ENCODE measurements at regions not wholly inside any gene's neighbourhood (a gene's known extent, or its start where the extent isn't known, plus 50 kb on each side); places are given as distances from the start of the nearest gene placed in this dataset.

DNA sequence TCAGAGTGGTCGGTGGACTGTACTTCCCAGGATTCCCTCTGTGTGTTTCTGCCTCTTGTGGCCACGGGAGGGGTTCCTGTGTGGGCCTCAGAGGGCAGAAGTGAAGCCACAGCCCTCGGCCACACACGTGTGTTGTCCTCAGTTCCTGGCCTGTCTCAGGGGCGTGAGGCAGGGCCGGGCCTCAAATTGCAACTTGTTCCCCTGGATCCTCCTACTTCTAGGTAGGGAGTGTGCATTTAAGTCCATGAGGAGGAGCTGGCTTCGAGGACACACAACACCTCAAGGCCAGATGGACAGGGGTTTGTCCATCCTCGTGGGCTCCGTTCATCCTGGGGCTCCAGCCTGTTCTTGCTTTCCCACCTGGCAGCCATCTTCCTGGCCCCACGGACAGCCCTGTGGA, 573.0 kb downstream of the TBC1D22A start:
- no peaks in the 10 kb centered on the region for H3K27me3 ChIP-seq (ENCODE audit: insufficient read depth, low read length)
- no peaks in the 10 kb centered on the region for H3K4me1 ChIP-seq (ENCODE audit: insufficient read depth, low read length)
- no peak overlapping the region for H3K4me3 ChIP-seq (ENCODE audit: low read length)
- no peaks in the 10 kb centered on the region for H3K9me3 ChIP-seq (ENCODE audit: low read depth, low read length)

GRCh38 chr22:47334601-47335000, 572.2 kb downstream of the TBC1D22A start:
- Histone ChIP-seq H3K9me3 (ENCODE audit: low read depth, low read length) (no peaks in the 10 kb centered on the region), H3K4me1 (ENCODE audit: insufficient read depth, low read length) (no peaks in the 10 kb centered on the region), H3K27me3 (ENCODE audit: insufficient read depth, low read length) (no peaks in the 10 kb centered on the region), H3K4me3 (ENCODE audit: low read length) (no peak overlapping the region)

- H3K4me1 ChIP-seq (ENCODE audit: insufficient read depth, low read length), result no peaks in the 10 kb centered on the region
- H3K4me3 ChIP-seq (ENCODE audit: low read length), result no peak overlapping the region
- H3K9me3 ChIP-seq (ENCODE audit: low read depth, low read length), result no peaks in the 10 kb centered on the region
- H3K27me3 ChIP-seq (ENCODE audit: insufficient read depth, low read length), result no peaks in the 10 kb centered on the region
These were observed 571.2 kb downstream of the TBC1D22A start for GRCh38 chr22:47333625-47334024.

- Histone ChIP-seq H3K4me3 (ENCODE audit: low read length) (no peak overlapping the region), H3K9me3 (ENCODE audit: low read depth, low read length) (no peaks in the 10 kb centered on the region), H3K4me1 (ENCODE audit: insufficient read depth, low read length) (no peaks in the 10 kb centered on the region)
These were observed 570.0 kb downstream of the TBC1D22A start for GRCh38 chr22:47332246-47332980.

GRCh38 chr22:47331750-47332149, 569.3 kb downstream of the TBC1D22A start:
- Histone ChIP-seq H3K4me1 (ENCODE audit: insufficient read depth, low read length) (no peaks in the 10 kb centered on the region), H3K27me3 (ENCODE audit: insufficient read depth, low read length) (no peaks in the 10 kb centered on the region), H3K9me3 (ENCODE audit: low read depth, low read length) (no peaks in the 10 kb centered on the region), H3K4me3 (ENCODE audit: low read length) (no peak overlapping the region)

More at GRCh38 chr22:47332246-47332980, 570.0 kb downstream of the TBC1D22A start:
- no peaks in the 10 kb centered on the region for H3K27me3 ChIP-seq (ENCODE audit: insufficient read depth, low read length)

- no peaks in the 10 kb centered on the region for H3K27me3 ChIP-seq (ENCODE audit: insufficient read depth, low read length)
- no peak overlapping the region for H3K4me3 ChIP-seq (ENCODE audit: low read length)
- no peaks in the 10 kb centered on the region for H3K9me3 ChIP-seq (ENCODE audit: low read depth, low read length)
- H3K4me1 ChIP-seq (ENCODE audit: insufficient read depth, low read length), result no peaks in the 10 kb centered on the region
These were observed 567.5 kb downstream of the TBC1D22A start for GRCh38 chr22:47329727-47330650.

GRCh38 chr22:47328550-47329243, 566.2 kb downstream of the TBC1D22A start:
- Histone ChIP-seq H3K9me3 (ENCODE audit: low read depth, low read length) (no peaks in the 10 kb centered on the region), H3K4me1 (ENCODE audit: insufficient read depth, low read length) (no peaks in the 10 kb centered on the region), H3K27me3 (ENCODE audit: insufficient read depth, low read length) (no peaks in the 10 kb centered on the region), H3K4me3 (ENCODE audit: low read length) (no peak overlapping the region)

DNA sequence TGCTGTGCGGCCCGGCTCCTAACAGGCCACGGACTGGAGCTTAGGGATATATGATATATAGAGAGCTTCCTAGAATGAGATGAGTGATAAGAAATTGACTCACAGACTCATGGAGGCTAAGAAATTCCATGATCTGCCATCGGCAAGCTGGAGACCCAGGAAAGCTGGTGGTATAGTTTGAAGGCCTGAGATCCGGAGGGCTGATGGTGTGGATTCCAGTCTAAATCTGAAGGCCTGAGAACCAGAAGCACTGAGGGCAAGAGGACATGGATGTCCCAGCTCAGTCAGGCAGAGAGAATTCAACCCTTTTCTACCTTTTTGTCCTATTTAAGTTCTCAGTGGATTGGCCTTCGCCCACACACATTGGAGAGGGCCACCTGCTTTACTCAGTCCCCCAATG, 564.8 kb downstream of the TBC1D22A start:
- H3K9me3 ChIP-seq (ENCODE audit: low read depth, low read length), result no peaks in the 10 kb centered on the region
- no peak overlapping the region for H3K4me3 ChIP-seq (ENCODE audit: low read length)
- H3K27me3 ChIP-seq (ENCODE audit: insufficient read depth, low read length), result no peaks in the 10 kb centered on the region
- H3K4me1 ChIP-seq (ENCODE audit: insufficient read depth, low read length), result no peaks in the 10 kb centered on the region

- H3K9me3 ChIP-seq (ENCODE audit: low read depth, low read length), result peaks cover 6% of the 10 kb centered on the region
- H3K4me1 ChIP-seq (ENCODE audit: insufficient read depth, low read length), result no peaks in the 10 kb centered on the region
- H3K4me3 ChIP-seq (ENCODE audit: low read length), result no peak overlapping the region
- no peaks in the 10 kb centered on the region for H3K27me3 ChIP-seq (ENCODE audit: insufficient read depth, low read length)
These were observed 562.8 kb downstream of the TBC1D22A start for GRCh38 chr22:47325249-47325648.

DNA sequence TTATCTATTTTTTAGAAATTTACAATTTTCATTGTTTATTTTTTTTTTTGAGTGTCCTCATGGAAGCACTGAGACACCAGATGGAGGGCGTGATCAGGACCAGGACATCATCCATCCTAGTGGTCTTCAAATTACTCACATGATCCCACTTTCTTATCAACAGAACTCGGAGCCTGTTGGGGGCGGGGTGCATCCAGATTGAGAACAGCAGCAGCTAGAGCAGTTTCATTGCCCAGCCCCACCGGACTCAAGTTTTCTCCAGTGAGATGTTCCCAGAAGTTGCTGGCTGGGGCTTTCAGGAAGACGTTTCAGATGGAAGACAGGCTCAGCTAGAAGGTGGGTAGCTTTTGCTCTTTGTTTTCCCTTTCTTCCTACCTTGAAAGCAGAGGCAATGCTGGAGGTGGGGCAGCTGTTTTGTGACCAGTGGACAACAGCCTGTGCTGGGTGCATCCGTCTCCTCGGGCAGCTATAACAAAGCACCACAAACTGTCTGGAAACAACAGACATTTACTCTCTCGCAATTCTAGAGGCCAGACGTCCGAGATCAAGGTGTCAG, 562.1 kb downstream of the TBC1D22A start:
- H3K4me1 ChIP-seq (ENCODE audit: insufficient read depth, low read length), result no peaks in the 10 kb centered on the region
- no peaks in the 10 kb centered on the region for H3K27me3 ChIP-seq (ENCODE audit: insufficient read depth, low read length)
- no peak overlapping the region for H3K4me3 ChIP-seq (ENCODE audit: low read length)
- H3K9me3 ChIP-seq (ENCODE audit: low read depth, low read length), result peaks cover 6% of the 10 kb centered on the region

DNA sequence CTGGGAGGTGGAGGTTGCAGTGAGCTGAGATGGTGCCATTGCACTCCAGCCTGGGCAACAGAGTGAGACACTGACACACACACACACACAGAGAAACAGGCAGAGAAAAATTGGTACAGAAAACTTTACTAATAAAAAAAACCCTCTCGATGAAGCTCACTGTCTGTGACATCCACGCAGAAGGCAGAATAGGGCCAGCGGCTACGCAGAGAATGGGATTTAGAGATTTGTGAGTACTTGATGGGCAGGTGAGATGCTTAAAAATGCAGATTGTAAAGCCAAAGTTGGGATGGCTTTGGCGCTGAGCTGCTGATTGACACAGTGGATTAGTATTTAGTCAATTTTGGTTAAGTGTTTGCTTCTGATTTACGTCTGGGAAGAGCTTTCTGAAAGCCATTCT, 561.1 kb downstream of the TBC1D22A start:
- peaks cover 2% of the 10 kb centered on the region for H3K27me3 ChIP-seq (ENCODE audit: insufficient read depth, low read length)
- no peaks in the 10 kb centered on the region for H3K4me1 ChIP-seq (ENCODE audit: insufficient read depth, low read length)
- H3K9me3 ChIP-seq (ENCODE audit: low read depth, low read length), result peaks cover 6% of the 10 kb centered on the region
- H3K4me3 ChIP-seq (ENCODE audit: low read length), result no peak overlapping the region

DNA sequence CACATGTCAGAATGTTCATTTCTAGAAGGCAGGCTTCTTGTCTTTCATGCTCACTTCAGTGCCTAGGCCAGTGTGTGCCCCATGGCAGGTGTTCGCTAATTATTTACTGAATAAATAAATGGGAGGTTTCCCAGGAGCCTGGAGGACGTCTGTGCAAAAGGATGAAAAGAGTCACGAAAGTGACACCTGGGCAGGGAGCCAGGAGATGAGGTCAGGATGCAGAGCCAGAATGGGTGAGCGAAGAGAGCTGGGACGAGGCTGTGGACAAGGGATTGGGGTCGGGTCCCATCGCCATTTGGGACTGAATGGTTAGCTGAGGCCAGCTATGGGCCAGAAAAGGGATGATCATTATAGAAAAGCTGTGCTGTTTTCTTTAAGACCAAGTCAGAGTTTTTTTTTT, 560.4 kb downstream of the TBC1D22A start:
- no peaks in the 10 kb centered on the region for H3K4me1 ChIP-seq (ENCODE audit: insufficient read depth, low read length)
- no peak overlapping the region for H3K4me3 ChIP-seq (ENCODE audit: low read length)
- H3K27me3 ChIP-seq (ENCODE audit: insufficient read depth, low read length), result peaks cover 2% of the 10 kb centered on the region
- peaks cover 6% of the 10 kb centered on the region for H3K9me3 ChIP-seq (ENCODE audit: low read depth, low read length)

- Histone ChIP-seq H3K4me3 (ENCODE audit: low read length) (no peak overlapping the region), H3K27me3 (ENCODE audit: insufficient read depth, low read length) (peaks cover 2% of the 10 kb centered on the region), H3K4me1 (ENCODE audit: insufficient read depth, low read length) (no peaks in the 10 kb centered on the region), H3K9me3 (ENCODE audit: low read depth, low read length) (peaks cover 6% of the 10 kb centered on the region)
These were observed 558.1 kb downstream of the TBC1D22A start for GRCh38 chr22:47320560-47320959.

DNA sequence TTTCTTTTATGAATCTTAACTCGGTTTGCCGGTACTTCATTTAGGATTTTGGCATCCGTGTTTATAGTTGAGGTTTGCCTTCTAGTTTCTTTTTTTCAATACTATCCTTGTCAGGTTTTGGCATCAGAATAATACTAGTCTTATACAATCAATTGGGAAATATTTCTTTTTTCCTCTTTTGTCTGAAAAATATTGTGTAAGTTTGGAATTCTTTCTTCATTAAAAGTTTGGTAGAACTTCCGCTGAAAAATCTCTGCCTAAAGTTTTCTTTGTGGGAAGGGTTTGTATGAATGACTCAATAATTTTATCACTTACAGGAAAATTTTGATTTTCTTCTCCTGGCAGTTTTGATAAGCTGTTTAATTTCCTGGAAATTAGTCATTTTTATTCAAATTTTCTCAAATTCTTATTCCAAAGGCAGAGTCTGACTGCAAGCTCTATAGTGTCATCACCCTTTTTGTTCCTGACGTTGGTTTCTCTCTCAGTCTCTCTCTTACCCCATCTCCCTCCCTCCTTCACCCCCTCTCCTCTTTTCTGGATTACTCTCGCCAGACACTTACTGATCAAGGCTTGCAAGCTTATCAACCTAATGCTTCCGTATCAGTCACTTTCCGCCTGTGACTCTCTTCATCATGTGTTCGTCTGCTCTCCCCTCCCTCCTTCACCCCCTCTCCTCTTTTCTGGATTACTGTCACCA, 555.7 kb downstream of the TBC1D22A start:
- Histone ChIP-seq H3K4me3 (ENCODE audit: low read length) (no peak overlapping the region), H3K4me1 (ENCODE audit: insufficient read depth, low read length) (no peaks in the 10 kb centered on the region), H3K27me3 (ENCODE audit: insufficient read depth, low read length) (peaks cover 2% of the 10 kb centered on the region), H3K9me3 (ENCODE audit: low read depth, low read length) (peaks cover 6% of the 10 kb centered on the region)

All from mononuclear cell (primary cell).